HG03571 (cell line): ENCODE measurements at regions not wholly inside any gene's neighbourhood (a gene's known extent, or its start where the extent isn't known, plus 50 kb on each side); places are given as distances from the start of the nearest gene placed in this dataset.

Experiments
- ATAC-seq: cut with Tn5 transposase; IDR thresholded peaks from one replicate; pipeline ENCODE4 v1.9.1; 2021; ENCODE audit not compliant: unreplicated experiment

GRCh38 chr4:108301545-108302251 is 133.0 kb upstream of the LEF1 start:
- no peak for ATAC-seq

GRCh38 chr4:108297605-108298004 is 128.9 kb upstream of the LEF1 start:
- no peak for ATAC-seq

GRCh38 chr4:108292229-108292628 is 123.5 kb upstream of the LEF1 start:
- no peak for ATAC-seq

GRCh38 chr4:108291137-108291536 is 122.4 kb upstream of the LEF1 start:
- ATAC-seq = no peak

- no peak for ATAC-seq
These were observed 119.2 kb upstream of the LEF1 start for GRCh38 chr4:108287834-108288413.

- ATAC-seq = no peak
These were observed 111.3 kb upstream of the LEF1 start for GRCh38 chr4:108280072-108280471.

GRCh38 chr4:108276690-108277089 is 108.0 kb upstream of the LEF1 start:
- ATAC-seq = no peak

- ATAC-seq = no peak
These were observed 104.3 kb upstream of the LEF1 start for GRCh38 chr4:108272986-108273385.

GRCh38 chr4:108272561-108272960 is 103.8 kb upstream of the LEF1 start:
- no peak for ATAC-seq

GRCh38 chr4:108272046-108272445 is 103.3 kb upstream of the LEF1 start:
- ATAC-seq = no peak

- ATAC-seq = no peak
These were observed 102.0 kb upstream of the LEF1 start for GRCh38 chr4:108270466-108271450.

GRCh38 chr4:108264693-108265092 is 96.0 kb upstream of the LEF1 start:
- ATAC-seq = no peak

GRCh38 chr4:108263057-108263456 is 94.3 kb upstream of the LEF1 start:
- no peak for ATAC-seq

GRCh38 chr4:108261026-108261425 is 92.3 kb upstream of the LEF1 start:
- ATAC-seq = no peak

- no peak for ATAC-seq
These were observed 87.8 kb upstream of the LEF1 start for GRCh38 chr4:108256538-108256937.

- no peak for ATAC-seq
These were observed 86.5 kb upstream of the LEF1 start for GRCh38 chr4:108255203-108255747.

GRCh38 chr4:108249397-108249796 is 80.7 kb upstream of the LEF1 start:
- no peak for ATAC-seq

- ATAC-seq = no peak
These were observed 78.8 kb upstream of the LEF1 start for GRCh38 chr4:108247387-108248049.

- ATAC-seq = no peak
These were observed 75.9 kb upstream of the LEF1 start for GRCh38 chr4:108244606-108245005.

GRCh38 chr4:108240366-108240765 is 71.6 kb upstream of the LEF1 start:
- ATAC-seq = no peak

GRCh38 chr4:108237693-108238092 is 69.0 kb upstream of the LEF1 start:
- ATAC-seq = no peak
